ENCODE measurements at regions not wholly inside any gene's neighbourhood (a gene's known extent, or its start where the extent isn't known, plus 50 kb on each side); places are given as distances from the start of the nearest gene placed in this dataset.

DNA sequence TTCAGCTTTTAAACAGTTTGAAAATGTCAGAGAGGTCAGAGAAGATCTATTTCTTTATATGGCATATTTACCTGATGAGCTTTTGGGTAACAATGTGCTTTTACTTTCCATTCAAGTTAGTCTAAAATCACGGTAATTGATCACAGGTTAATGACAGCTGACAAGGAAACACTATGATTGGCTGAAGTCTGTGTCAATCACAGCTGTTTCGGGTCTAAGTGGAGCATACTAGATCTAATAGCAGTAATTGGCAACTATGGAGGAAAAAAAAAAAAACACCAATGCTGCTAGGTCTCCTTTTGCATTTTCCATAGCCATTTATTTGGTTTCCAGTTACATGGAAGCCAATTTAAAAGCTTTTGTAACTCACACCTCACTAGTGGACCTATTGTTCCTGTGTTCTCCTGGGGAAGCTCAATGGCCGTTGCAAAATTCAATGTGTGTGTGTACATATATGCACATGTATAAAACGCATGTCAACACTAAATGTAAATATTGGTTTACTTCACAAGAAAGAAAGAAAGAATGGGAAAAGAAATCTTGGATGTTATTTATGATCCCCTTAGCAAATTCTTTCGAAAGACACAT, 568.3 kb upstream of the ZFHX3 start:
- TF ChIP-seq, protein P1, sequence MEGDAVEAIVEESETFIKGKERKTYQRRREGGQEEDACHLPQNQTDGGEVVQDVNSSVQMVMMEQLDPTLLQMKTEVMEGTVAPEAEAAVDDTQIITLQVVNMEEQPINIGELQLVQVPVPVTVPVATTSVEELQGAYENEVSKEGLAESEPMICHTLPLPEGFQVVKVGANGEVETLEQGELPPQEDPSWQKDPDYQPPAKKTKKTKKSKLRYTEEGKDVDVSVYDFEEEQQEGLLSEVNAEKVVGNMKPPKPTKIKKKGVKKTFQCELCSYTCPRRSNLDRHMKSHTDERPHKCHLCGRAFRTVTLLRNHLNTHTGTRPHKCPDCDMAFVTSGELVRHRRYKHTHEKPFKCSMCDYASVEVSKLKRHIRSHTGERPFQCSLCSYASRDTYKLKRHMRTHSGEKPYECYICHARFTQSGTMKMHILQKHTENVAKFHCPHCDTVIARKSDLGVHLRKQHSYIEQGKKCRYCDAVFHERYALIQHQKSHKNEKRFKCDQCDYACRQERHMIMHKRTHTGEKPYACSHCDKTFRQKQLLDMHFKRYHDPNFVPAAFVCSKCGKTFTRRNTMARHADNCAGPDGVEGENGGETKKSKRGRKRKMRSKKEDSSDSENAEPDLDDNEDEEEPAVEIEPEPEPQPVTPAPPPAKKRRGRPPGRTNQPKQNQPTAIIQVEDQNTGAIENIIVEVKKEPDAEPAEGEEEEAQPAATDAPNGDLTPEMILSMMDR (IDR thresholded peaks at IDR 0.05) = no peak
- TF ChIP-seq POLR2A (IDR thresholded peaks at IDR 0.05) = no peak
- no peak for TF ChIP-seq POLR2AphosphoS5 (IDR thresholded peaks at IDR 0.05)
- no peak for TF ChIP-seq EP300 (IDR thresholded peaks at IDR 0.05)

Measured in upper lobe of left lung (tissue), 4 donors.